Fibroblast of the aortic adventitia (primary cell): ENCODE measurements at regions not wholly inside any gene's neighbourhood (a gene's known extent, or its start where the extent isn't known, plus 50 kb on each side); places are given as distances from the start of the nearest gene placed in this dataset.

Experiments
- DNase-seq: peaks from one replicate; pipeline ENCODE4 v3.0.0-alpha.2; 2010; ENCODE audit warnings: low read depth
- H3K4me3 ChIP-seq: 2 replicates; pipeline ENCODE4 v1.5.1; 2011; ENCODE audit warnings: low read depth, mild to moderate bottlenecking, control low read depth, low read length, moderate library complexity
- TF ChIP-seq, protein P1 (sequence below): IDR thresholded peaks from 2 replicates; pipeline ENCODE4 v1.5.1; 2011; ENCODE audit warnings: mild to moderate bottlenecking, low read length, control low read depth, inconsistent platforms; ENCODE audit not compliant: insufficient read depth

DNA sequence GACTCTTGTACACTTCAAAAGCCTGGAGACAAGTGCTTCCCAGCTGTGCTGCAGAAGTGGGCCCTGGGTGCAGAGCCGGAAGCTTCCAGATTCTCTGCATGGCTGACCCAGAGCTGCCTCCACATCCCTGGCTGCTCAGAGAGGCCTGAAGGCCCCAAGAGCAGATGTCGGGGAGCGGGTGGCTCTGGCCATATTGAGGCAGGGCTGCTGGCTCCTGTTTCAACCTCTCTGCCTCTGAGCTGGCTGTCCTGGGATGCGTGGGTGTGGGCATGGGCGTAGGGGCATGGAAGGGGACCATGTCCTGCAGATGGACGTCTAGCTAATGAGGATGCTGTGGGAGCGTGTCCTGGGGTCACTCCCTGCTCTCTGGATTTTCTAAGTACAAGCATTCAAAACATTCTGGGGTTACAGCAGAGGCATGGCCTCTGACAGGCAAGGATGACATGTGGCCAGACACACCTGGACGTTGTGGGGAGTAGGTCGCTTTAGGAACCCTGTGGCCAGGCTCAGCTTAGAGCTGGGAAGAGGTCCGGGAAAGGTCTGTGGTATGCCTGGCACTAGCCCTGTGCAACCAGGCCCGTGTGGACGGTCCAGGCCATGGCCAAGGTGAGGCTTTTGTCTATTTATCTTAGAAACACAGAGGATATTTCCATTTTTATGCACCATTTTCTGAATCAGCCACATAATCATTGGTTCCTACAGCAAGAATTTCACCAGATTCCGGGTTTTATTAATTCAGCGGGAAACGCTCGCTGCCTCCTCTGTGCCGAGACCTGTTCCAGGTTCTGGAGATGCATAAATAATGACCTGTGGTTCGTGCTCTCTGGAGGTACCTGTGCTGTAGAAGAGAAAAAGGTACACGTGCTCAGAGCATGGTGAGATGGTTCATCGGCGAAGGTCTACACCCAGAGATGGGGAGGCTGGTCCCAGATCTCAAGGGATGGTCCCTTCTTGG, 361.1 kb downstream of the GLRX3 start:
- TF ChIP-seq, protein P1, sequence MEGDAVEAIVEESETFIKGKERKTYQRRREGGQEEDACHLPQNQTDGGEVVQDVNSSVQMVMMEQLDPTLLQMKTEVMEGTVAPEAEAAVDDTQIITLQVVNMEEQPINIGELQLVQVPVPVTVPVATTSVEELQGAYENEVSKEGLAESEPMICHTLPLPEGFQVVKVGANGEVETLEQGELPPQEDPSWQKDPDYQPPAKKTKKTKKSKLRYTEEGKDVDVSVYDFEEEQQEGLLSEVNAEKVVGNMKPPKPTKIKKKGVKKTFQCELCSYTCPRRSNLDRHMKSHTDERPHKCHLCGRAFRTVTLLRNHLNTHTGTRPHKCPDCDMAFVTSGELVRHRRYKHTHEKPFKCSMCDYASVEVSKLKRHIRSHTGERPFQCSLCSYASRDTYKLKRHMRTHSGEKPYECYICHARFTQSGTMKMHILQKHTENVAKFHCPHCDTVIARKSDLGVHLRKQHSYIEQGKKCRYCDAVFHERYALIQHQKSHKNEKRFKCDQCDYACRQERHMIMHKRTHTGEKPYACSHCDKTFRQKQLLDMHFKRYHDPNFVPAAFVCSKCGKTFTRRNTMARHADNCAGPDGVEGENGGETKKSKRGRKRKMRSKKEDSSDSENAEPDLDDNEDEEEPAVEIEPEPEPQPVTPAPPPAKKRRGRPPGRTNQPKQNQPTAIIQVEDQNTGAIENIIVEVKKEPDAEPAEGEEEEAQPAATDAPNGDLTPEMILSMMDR: no peak
- no peak overlapping the region for H3K4me3 ChIP-seq
- no peak for DNase-seq

DNA sequence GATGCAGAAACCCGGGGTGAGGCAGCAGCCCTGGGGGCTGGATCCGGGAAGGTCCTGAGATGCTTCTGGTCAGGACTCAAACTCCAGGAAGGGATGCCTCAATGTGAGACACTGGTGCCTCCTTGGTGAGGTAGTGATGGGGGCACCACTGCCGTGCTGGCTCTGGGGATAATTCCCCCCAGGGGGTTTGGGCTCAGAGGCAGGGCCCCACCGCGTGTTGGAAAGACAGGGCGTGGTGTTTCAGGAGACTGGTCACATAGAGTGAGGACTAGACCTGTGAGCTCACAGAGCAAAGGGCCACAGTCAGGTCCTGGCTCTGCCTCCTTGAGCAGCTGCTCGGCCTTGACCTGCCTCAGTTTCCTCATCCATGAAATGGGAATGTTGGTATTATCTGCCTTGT, 361.9 kb downstream of the GLRX3 start:
- H3K4me3 ChIP-seq: no peak overlapping the region
- DNase-seq: no peak
- TF ChIP-seq, protein P1: no peak

DNA sequence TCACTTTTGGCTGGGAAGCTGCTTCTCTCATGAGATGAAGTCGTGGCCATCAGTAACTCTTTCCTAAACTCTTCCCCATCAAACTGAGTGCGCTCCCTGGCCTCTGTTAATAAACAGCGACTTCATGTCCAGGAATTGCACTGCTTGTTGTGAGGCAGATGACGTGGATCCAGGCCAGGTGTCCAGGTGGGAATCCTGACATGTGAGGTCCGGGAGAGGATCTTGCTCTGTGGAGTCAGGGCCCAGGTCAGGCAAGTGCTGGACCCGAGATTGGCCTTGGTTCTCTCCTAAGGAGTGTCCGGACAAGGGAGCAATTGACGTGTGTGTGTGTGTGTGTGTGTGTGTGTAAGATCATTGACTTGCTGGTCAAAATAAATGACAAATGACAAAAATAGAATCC, 362.7 kb downstream of the GLRX3 start:
- TF ChIP-seq, protein P1: no peak
- no peak for DNase-seq

DNA sequence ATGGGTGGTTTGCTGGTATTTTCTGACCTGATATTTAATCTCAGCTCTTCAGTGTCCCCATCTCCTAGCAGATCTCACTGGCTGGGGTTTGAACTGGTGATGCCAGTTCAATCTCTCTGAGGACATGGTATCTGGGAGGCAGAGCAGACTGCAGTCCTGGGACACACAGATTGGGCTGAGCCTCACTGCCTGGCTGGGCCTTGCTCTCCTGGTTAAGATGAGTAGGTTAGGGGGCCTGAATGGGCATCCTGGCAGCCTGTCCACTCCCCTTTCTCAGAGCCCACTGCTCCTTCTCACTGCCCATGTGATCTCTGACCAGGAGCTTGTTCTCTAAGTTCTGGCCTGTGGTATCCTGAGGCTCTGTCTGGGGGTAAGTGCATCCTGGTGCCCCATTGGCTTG, 363.4 kb downstream of the GLRX3 start:
- H3K4me3 ChIP-seq: no peak overlapping the region
- TF ChIP-seq, protein P1: no peak
- no peak for DNase-seq

More for the DNA sequence above, 362.7 kb downstream of the GLRX3 start:
- no peak overlapping the region for H3K4me3 ChIP-seq

DNA sequence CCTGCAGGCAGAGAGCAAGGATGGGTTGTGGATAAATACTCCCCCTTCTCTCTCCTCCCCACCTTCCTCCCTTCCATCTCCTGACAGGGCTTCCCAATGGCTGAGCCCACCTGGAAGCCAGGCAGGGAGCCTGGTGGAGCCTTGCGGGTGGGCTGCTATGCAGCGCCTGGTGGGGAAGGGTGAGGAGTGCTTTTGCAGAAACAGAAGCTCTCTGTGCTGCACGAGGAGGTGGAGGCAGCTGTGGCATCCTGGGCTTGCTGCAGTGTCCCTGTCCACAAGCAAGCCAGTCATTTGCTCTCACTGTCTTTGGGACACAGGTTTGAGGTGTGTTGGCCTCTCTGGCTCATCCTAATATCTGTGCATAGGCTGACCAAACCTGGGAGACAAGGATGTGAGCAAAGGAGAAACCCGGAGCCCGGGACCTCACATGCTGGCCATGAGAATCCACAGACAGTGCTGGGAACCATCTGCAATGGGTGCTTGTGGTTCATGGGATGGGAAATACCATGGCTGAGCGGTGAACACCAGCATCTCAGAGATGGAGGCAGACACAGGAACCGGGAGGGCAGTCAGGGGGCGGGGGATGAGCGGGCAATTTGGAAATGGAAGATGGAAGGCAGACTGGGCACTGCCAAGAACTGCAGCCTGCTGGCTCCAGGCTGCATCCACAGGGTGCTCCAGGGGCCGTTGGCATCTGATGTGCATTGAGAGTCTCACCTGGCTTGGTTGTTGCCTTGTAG, 364.2 kb downstream of the GLRX3 start:
- TF ChIP-seq, protein P1: no peak
- no peak for DNase-seq
- H3K4me3 ChIP-seq: no peak overlapping the region

DNA sequence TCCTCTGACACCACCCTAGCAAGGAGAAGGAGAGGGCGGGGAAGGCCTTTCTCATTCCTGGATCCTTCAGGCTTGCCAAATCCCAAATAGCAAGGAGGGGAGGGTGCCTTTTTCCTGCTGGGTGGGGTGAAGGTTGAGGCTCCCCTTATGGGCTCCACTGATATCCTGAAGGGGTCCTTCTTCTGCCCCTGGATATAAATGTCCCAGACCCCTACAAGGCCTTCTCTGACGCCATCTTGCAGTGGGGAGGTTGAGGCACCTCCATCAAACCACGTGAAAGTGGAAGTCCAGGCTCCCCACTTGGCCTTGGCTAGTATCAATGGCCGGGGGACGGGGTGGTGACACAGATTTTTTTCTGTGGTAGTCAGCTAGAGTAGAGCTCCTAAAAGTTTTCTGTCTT, 371.3 kb downstream of the GLRX3 start:
- TF ChIP-seq, protein P1: no peak
- no peak overlapping the region for H3K4me3 ChIP-seq
- DNase-seq: no peak
